K562 (cell line): ENCODE measurements at regions not wholly inside any gene's neighbourhood (a gene's known extent, or its start where the extent isn't known, plus 50 kb on each side); places are given as distances from the start of the nearest gene placed in this dataset.

Experiments used
- TF ChIP-seq, protein P1 (sequence below): sonication (generic); formaldehyde crosslinking; IDR thresholded peaks from 2 replicates; pipeline ENCODE4 v1.8.0; 2022; ENCODE audit warnings: mild to moderate bottlenecking, low read depth, missing genetic modification reagents
- TF ChIP-seq, protein P2 (sequence below), 3 experiments: IDR thresholded peaks in 2 of 3; conservative IDR thresholded peaks in 1 of 3; 2 replicates each; pipeline ENCODE4 v1.5.1; 2011 to 2012; ENCODE audit warnings: low read length in 3 of 3, mild to moderate bottlenecking in 3 of 3, control low read depth in 2 of 3, improper control_type of control experiment in 1 of 3, inconsistent platforms in 1 of 3, low read depth in 1 of 3, mixed read lengths in 1 of 3, moderate library complexity in 1 of 3; ENCODE audit not compliant: insufficient read depth in 2 of 3

DNA sequence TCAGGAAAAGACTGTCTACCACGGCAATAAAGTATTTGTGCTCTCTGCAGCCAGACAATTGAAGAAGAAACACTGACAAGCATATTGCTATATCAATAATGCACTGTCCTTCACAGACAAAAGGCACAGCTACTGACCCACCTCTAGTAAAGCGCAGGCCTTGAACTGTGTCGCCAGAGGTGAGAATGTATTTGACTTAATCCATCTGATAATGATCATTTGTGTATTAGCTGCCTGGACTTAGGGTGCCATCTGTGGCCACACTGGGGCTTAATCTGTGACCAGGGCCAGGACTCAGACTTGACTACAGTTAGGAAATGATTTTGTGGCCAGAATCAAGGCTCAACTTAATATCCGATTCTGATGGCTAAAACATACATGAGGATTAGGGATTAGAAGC lies 260.4 kb downstream of the SMARCA1 start:
- TF ChIP-seq, protein P1, sequence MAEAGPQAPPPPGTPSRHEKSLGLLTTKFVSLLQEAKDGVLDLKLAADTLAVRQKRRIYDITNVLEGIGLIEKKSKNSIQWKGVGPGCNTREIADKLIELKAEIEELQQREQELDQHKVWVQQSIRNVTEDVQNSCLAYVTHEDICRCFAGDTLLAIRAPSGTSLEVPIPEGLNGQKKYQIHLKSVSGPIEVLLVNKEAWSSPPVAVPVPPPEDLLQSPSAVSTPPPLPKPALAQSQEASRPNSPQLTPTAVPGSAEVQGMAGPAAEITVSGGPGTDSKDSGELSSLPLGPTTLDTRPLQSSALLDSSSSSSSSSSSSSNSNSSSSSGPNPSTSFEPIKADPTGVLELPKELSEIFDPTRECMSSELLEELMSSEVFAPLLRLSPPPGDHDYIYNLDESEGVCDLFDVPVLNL (CRISPR knock-in tag) = no peak
- TF ChIP-seq, protein P2, sequence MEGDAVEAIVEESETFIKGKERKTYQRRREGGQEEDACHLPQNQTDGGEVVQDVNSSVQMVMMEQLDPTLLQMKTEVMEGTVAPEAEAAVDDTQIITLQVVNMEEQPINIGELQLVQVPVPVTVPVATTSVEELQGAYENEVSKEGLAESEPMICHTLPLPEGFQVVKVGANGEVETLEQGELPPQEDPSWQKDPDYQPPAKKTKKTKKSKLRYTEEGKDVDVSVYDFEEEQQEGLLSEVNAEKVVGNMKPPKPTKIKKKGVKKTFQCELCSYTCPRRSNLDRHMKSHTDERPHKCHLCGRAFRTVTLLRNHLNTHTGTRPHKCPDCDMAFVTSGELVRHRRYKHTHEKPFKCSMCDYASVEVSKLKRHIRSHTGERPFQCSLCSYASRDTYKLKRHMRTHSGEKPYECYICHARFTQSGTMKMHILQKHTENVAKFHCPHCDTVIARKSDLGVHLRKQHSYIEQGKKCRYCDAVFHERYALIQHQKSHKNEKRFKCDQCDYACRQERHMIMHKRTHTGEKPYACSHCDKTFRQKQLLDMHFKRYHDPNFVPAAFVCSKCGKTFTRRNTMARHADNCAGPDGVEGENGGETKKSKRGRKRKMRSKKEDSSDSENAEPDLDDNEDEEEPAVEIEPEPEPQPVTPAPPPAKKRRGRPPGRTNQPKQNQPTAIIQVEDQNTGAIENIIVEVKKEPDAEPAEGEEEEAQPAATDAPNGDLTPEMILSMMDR (IDR thresholded peaks at IDR 0.05 in 2 of 3, conservative IDR thresholded peaks at IDR 0.05 in 1 of 3; ENCODE audit: insufficient read depth in 2 of 3, low read depth in 1 of 3, low read length in 3 of 3) = no peak
